ENCODE measurements at regions not wholly inside any gene's neighbourhood (a gene's known extent, or its start where the extent isn't known, plus 50 kb on each side); places are given as distances from the start of the nearest gene placed in this dataset.

DNA sequence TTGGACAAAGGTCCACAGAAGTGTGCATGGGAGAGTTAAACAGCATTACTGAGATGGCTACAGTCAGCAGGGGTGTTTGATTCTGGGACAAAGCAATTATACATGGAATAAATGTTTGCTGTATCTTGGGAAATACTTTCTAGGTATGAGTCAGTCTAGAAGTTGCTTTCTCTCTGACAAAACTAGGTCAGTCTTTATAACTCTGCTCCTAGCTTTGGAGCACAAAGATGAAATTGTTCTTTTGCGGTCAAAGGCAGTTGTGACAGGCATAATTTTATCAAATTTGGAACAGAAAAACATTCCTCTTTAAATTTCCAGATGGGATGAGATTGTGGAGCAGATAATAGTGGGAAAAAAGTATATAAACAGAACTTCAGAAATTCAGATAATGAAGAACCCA lies 1045.4 kb upstream of the MIR17HG start:
- ChIA-PET POLR2A (ENCODE audit: low non-redundant PET) (no interaction called here), CTCF (no interaction called here)
- H3K4me1 ChIP-seq (ENCODE audit: insufficient read depth, low read length, poor library complexity, severe bottlenecking): no peaks in the 10 kb centered on the region
- no peak overlapping the region for H3K27ac ChIP-seq (ENCODE audit: low read depth, low read length, poor library complexity, severe bottlenecking)
- no peaks in the 10 kb centered on the region for H3K27me3 ChIP-seq (replicated peaks; ENCODE audit: insufficient read depth, low read depth, low read length, poor library complexity)
- H3K36me3 ChIP-seq (ENCODE audit: insufficient read depth, low read length, poor library complexity, severe bottlenecking): no peaks in the 10 kb centered on the region
- no TSS peak for BruUV-seq (replicated peaks)
- TF ChIP-seq EZH2 (IDR thresholded peaks at IDR 0.05; ENCODE audit: borderline replicate concordance, low read depth, low read length, poor library complexity, severe bottlenecking): no peak
- TF ChIP-seq, protein P1, sequence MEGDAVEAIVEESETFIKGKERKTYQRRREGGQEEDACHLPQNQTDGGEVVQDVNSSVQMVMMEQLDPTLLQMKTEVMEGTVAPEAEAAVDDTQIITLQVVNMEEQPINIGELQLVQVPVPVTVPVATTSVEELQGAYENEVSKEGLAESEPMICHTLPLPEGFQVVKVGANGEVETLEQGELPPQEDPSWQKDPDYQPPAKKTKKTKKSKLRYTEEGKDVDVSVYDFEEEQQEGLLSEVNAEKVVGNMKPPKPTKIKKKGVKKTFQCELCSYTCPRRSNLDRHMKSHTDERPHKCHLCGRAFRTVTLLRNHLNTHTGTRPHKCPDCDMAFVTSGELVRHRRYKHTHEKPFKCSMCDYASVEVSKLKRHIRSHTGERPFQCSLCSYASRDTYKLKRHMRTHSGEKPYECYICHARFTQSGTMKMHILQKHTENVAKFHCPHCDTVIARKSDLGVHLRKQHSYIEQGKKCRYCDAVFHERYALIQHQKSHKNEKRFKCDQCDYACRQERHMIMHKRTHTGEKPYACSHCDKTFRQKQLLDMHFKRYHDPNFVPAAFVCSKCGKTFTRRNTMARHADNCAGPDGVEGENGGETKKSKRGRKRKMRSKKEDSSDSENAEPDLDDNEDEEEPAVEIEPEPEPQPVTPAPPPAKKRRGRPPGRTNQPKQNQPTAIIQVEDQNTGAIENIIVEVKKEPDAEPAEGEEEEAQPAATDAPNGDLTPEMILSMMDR (conservative IDR thresholded peaks at IDR 0.05; ENCODE audit: low read depth, low read length): no peak
- no peaks in the 10 kb centered on the region for H3K9me3 ChIP-seq (ENCODE audit: low read depth, low read length, poor library complexity, severe bottlenecking)
- intact Hi-C loops (cut with micrococcal nuclease; ENCODE audit: unreplicated experiment): no loop called here
- no peak for DNase-seq (ENCODE audit: low spot score)
- H3K4me3 ChIP-seq (ENCODE audit: low read depth, low read length, poor library complexity, severe bottlenecking): no peak overlapping the region

DNA sequence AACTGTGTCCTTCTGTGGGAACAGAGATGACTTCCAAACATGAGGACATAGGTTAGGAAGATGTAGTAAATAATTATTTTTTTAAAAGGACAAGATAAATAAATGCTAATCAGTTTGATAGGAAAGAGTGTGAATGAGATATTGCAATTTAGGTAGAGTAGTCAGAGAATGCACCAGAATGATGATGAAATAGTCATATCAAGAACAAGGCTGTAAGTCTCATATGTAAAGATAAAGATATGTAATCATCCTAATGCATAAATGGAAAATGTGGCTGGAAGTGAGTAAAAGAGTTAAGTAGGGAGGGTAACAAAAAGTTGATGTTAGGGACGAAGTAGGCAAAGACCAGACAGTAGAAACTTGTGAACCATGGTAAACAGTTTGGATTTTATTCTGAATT lies 1041.7 kb upstream of the MIR17HG start:
- ChIA-PET POLR2A (ENCODE audit: low non-redundant PET) (no interaction called here), CTCF (no interaction called here)
- no peak for TF ChIP-seq EZH2 (IDR thresholded peaks at IDR 0.05; ENCODE audit: borderline replicate concordance, low read depth, low read length, poor library complexity, severe bottlenecking)
- TF ChIP-seq, protein P1 (conservative IDR thresholded peaks at IDR 0.05; ENCODE audit: low read depth, low read length): no peak
- intact Hi-C loops (cut with micrococcal nuclease; ENCODE audit: unreplicated experiment): no loop called here
- no peak overlapping the region for H3K4me3 ChIP-seq (ENCODE audit: low read depth, low read length, poor library complexity, severe bottlenecking)
- no peak for DNase-seq (ENCODE audit: low spot score)
- H3K36me3 ChIP-seq (ENCODE audit: insufficient read depth, low read length, poor library complexity, severe bottlenecking): no peaks in the 10 kb centered on the region
- no peaks in the 10 kb centered on the region for H3K4me1 ChIP-seq (ENCODE audit: insufficient read depth, low read length, poor library complexity, severe bottlenecking)
- H3K27ac ChIP-seq (ENCODE audit: low read depth, low read length, poor library complexity, severe bottlenecking): no peak overlapping the region
- H3K27me3 ChIP-seq (replicated peaks; ENCODE audit: insufficient read depth, low read depth, low read length, poor library complexity): no peaks in the 10 kb centered on the region
- H3K9me3 ChIP-seq (ENCODE audit: low read depth, low read length, poor library complexity, severe bottlenecking): no peaks in the 10 kb centered on the region
- no TSS peak for BruUV-seq (replicated peaks)

- intact Hi-C loops (cut with micrococcal nuclease; ENCODE audit: unreplicated experiment): no loop called here
- Histone ChIP-seq H3K27me3 (replicated peaks; ENCODE audit: insufficient read depth, low read depth, low read length, poor library complexity) (no peaks in the 10 kb centered on the region), H3K4me1 (ENCODE audit: insufficient read depth, low read length, poor library complexity, severe bottlenecking) (no peaks in the 10 kb centered on the region), H3K36me3 (ENCODE audit: insufficient read depth, low read length, poor library complexity, severe bottlenecking) (no peaks in the 10 kb centered on the region), H3K9me3 (ENCODE audit: low read depth, low read length, poor library complexity, severe bottlenecking) (no peaks in the 10 kb centered on the region), H3K27ac (ENCODE audit: low read depth, low read length, poor library complexity, severe bottlenecking) (no peak overlapping the region), H3K4me3 (ENCODE audit: low read depth, low read length, poor library complexity, severe bottlenecking) (no peak overlapping the region)
- no peak for DNase-seq (ENCODE audit: low spot score)
- POLR2A ChIA-PET (ENCODE audit: low non-redundant PET): no interaction called here
- no TSS peak for BruUV-seq (replicated peaks)
- CTCF ChIA-PET: no interaction called here
- TF ChIP-seq, protein P1 (conservative IDR thresholded peaks at IDR 0.05; ENCODE audit: low read depth, low read length): no peak
- no peak for TF ChIP-seq EZH2 (IDR thresholded peaks at IDR 0.05; ENCODE audit: borderline replicate concordance, low read depth, low read length, poor library complexity, severe bottlenecking)
Measured at GRCh38 chr13:90307136-90307535, 1040.4 kb upstream of the MIR17HG start.

Measured in A673 (cell line).